WTC11 (cell line): ENCODE measurements at regions not wholly inside any gene's neighbourhood (a gene's known extent, or its start where the extent isn't known, plus 50 kb on each side); places are given as distances from the start of the nearest gene placed in this dataset.

Experiments
- CTCF ChIP-seq: fragments of 200-600 bp; IDR thresholded peaks from 2 replicates; pipeline ENCODE4 v1.8.0; 2022; ENCODE audit warnings: antibody characterized with exemption
- GABPB1 ChIP-seq: sonication (generic); formaldehyde crosslinking; IDR thresholded peaks from 2 replicates; pipeline ENCODE4 v1.8.1; 2023; ENCODE audit warnings: mild to moderate bottlenecking, missing genetic modification reagents
- MAX ChIP-seq: sonication (generic); formaldehyde crosslinking; IDR thresholded peaks from 2 replicates; pipeline ENCODE4 v1.8.0; 2022; ENCODE audit warnings: mild to moderate bottlenecking, missing genetic modification reagents
- TCF7 ChIP-seq: sonication (generic); formaldehyde crosslinking; IDR thresholded peaks from 2 replicates; pipeline ENCODE4 v1.8.0; 2022; ENCODE audit warnings: mild to moderate bottlenecking, low read depth, missing genetic modification reagents, moderate library complexity
- ZNF138 ChIP-seq: sonication (generic); formaldehyde crosslinking; conservative IDR thresholded peaks from 2 replicates; pipeline ENCODE4 v1.8.1; 2022; ENCODE audit warnings: mild to moderate bottlenecking, moderate library complexity, missing genetic modification reagents
- ZNF263 ChIP-seq: sonication (generic); formaldehyde crosslinking; IDR thresholded peaks from 2 replicates; pipeline ENCODE4 v1.8.1; 2022; ENCODE audit warnings: low read depth, mild to moderate bottlenecking, moderate library complexity, missing genetic modification reagents

GRCh38 chr12:94712815-94713515 is 62.6 kb upstream of the TMCC3 start:
- no peak for TF ChIP-seq GABPB1
- TF ChIP-seq CTCF: no peak
- TF ChIP-seq ZNF138: no peak
- no peak for TF ChIP-seq ZNF263 (CRISPR knock-in tag)
- no peak for TF ChIP-seq TCF7
- TF ChIP-seq MAX: no peak
